Mammary epithelial cell (primary cell): ENCODE measurements at regions not wholly inside any gene's neighbourhood (a gene's known extent, or its start where the extent isn't known, plus 50 kb on each side); places are given as distances from the start of the nearest gene placed in this dataset.

Experiments used
- CTCF ChIP-seq, 2 donors: IDR thresholded peaks in 1 of 2; conservative IDR thresholded peaks in 1 of 2; 2 replicates each; pipeline ENCODE4 v1.5.1; 2011 to 2012; ENCODE audit warnings: inconsistent platforms in 2 of 2, low read length in 2 of 2, mild to moderate bottlenecking in 2 of 2, control low read depth in 1 of 2, low read depth in 1 of 2; ENCODE audit not compliant: insufficient read depth in 1 of 2; ENCODE audit errors: extremely low read depth in 1 of 2
- EZH2 ChIP-seq: IDR thresholded peaks from 2 replicates; pipeline ENCODE4 v1.6.1; 2012; ENCODE audit warnings: low read length, inconsistent platforms, borderline replicate concordance

- TF ChIP-seq CTCF (conservative IDR thresholded peaks at IDR 0.05 in 1 of 2, IDR thresholded peaks at IDR 0.05 in 1 of 2; ENCODE audit: extremely low read depth in 1 of 2, insufficient read depth in 1 of 2, low read depth in 1 of 2, low read length in 2 of 2) (no peak), EZH2 (no peak)
Observed at GRCh38 chr2:4012197-4012596, 308.8 kb downstream of the DCDC2C start.
